Retina (tissue), 1 donor: ENCODE measurements at regions not wholly inside any gene's neighbourhood (a gene's known extent, or its start where the extent isn't known, plus 50 kb on each side); places are given as distances from the start of the nearest gene placed in this dataset.

Experiments
- DNase-seq: peaks from one replicate; pipeline ENCODE4 v3.0.0-alpha.2; 2016

DNA sequence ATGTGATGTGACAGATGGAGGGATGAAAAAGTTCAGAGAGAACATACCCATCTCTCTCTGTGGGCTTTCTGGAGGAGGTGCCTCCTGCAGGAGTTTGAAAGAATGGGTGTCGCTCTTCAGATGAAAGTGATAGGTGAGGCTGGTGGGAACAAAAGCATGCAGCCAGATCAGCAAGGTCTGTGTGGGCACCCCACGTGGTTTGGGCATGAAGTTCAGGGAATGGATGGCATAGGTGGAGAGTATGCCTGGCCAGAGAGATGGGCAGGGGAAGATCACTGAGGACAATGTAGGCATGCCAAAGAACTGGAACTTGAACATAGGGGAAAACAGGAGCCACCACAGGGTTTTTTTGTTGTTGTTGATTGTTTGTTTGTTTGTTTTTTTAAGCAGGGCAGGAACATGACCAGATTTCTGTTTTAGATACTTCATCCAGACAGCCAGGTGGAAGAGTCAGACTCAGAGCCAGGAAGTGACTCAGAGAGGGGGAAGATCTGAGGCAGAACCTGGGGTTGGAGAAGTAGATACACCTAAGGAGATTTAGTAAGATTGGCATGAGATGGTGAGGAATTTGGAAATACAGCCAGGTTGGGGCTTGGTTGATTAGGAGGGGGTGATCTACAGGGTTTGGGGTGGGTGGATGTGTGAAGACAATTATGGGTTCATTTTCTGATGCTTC lies 64.8 kb upstream of the CLSTN2 start:
- DNase-seq, result no peak

- no peak for DNase-seq
Measured at GRCh38 chr3:139868773-139869172, 66.2 kb upstream of the CLSTN2 start.

DNA sequence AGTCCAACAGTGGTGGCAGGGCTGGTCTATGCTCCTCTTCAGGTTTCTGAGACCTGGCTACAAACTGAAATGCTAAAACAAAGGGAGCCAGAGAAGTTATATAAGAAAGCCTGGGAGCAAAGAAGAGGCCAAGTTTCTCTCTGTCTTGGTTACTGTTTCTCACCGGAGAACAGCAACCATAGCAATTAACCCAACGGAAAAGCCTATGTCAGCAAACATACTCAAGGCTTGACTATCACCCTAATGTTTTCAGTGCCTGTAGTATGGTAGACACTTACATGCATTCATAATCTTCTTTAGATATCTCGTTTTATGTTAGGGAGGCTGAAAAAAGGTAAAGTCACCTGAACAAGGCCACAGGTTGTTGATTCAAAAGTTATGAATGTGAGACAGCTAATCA lies 86.3 kb upstream of the CLSTN2 start:
- no peak for DNase-seq

- DNase-seq, result no peak
Measured at GRCh38 chr3:139846729-139847128, 88.3 kb upstream of the CLSTN2 start.

DNA sequence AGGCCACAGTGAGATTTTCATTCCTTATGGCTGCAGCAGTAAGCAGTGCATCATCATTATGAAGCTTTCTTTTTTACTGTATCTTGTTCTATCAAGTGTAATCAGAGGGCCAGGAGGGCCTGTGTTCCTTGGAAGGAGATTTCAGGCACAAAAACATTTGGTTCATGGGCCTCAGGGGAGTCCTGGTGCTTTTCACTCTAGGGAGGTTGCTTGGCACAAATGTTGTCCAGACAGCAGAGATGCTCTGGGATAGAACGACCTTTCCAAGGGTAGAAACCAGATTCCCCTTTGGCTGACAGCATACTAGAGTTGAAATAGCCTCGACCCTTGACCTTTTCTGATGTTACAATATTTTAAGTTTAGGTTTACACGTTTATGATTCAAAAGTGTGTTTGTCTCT lies 95.3 kb upstream of the CLSTN2 start:
- no peak for DNase-seq

DNA sequence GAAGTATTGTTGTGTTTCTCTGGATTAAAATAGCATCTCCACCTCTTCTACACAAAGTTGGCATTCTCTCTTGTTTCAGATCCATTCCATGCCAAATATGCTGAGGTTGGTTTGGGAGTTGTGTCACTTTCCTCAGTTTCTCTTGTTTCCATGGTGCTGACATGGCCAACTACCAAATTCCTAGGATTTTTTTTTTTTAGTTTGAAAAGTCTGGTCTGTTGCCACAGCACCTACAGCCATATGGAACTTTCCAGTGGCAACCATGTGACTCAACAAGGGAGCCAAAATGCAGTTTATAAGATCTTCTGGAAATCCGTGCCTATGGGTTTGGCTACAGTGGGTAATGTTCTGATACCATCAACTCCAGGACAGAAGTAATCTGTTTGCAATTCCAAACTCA lies 96.0 kb upstream of the CLSTN2 start:
- DNase-seq, result no peak

DNA sequence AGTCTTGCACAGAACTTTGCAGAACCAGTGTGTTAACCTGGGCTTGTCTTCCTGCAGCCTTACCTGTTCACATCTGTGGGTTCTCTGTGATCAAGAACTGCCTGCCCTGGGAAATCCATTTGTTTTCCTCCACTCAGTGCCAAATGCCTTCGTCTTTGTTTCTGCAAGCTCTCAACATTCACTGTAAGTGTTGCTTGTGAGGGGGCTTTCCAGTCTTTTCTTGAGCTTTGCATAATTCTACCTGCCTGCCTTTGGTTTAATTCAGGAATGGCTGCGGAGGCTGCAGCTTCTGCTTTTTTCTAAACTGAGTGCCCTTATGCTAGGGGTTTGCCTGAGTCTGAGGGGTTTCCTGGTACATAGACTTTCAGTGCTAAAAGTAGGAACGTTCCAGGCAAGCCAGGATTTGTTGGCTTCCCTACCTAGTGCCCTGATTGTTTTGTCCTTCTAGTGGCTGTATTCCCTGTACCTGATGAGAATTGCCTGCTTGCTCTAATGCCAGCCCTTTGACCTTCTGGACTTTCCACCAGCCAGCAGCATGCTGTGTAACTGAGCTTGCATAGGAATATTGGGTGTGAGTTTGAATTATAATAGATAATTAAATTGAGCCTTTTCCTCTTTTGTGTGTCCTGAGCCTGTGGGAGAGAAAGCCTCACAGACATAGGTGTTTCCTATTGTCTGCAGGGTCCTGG lies 96.6 kb upstream of the CLSTN2 start:
- DNase-seq, result no peak

DNA sequence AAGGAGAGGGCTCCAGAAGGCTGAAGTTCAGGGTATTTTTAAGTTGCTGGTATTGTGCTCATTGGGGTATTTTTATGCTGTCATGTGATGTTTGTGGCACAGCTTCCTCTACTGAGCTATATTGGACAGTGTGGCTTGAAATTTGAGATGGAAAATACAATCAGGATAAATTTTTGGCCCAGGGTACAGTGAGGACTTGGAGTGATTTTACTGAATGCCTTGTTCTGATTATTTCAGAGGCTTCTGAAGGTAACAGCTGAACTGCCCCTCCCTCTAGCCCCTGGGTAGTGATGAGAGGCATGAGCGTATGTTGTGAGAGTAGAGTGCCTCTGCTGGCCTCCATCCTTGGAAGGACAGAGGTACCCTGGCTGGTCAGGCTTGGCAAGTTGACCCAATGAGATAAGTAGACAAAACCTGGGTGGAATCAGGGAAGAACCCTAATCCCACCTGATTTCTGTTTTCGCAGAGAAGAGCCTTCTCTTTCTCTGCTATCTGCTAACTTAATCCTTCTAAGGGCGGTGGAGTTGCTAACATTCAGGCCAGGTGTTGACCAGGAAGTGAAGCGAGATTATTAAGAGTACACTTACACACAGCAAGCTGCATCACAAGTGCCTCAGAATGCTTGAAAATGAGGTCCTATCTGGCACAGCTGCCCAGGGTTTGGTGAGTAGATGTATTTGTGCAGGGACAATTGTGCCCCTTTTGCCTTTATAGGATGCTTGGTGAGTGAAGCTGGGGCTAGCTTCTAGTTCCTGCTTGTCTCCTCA lies 98.1 kb upstream of the CLSTN2 start:
- DNase-seq, result no peak

DNA sequence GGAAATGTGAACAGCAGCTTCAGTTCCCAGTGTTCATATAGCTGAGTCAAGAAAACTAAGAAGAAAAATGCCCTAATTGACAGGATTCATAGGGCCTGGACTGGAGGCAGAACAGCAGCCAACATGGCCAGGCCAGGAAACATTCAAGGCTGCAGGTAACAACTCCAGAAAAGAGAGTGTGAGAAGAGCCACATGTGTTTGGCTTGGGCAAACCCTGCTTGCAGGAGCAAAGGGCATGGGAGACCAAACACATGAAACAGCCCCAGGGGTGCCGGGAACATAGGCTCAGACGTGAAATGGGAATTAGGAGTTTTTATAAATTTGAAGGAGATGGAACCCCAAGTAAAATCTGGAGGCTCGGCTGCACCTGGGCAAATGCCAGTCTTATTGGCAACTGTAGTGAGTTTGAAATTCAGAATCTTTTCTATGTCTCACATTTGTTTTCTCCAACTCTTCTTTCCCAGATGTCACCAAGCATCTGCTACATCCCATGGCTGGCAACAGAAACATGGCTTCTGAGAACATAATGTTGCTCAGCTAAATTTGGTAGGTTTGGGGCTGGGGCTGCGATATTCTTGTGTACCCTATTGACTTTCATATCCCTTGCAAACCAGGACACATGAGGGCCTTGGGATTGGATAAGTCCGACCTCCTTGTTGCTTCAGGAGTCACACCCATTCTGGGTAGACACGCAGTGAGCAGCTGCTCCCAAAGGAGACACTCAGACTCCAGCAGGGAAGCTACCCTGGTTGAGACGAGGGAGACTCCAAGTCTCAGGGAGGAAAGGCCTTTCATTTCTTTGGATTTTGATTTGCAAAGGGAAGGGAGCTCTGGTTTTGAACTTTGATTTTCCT lies 98.9 kb upstream of the CLSTN2 start:
- DNase-seq, result no peak

DNA sequence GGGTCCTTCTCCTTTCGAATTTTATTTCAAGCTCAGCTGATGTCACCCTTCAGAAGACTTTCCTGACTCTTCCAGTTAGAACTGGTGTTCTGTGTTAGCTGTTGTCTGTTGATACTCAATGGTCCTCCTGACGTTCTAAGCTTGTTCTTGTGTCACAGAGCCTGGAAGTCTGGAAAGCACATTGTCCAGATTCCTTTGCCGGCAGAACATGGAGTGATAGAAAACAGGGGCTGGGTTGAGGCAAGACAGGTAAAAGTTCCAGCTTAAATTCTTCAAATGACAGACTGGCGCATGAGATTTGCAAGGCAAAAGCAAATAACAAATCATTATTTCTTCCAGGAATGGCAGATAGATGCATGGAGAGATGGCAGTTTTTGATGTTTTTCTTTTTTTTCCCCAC lies 102.0 kb upstream of the CLSTN2 start:
- no peak for DNase-seq

DNA sequence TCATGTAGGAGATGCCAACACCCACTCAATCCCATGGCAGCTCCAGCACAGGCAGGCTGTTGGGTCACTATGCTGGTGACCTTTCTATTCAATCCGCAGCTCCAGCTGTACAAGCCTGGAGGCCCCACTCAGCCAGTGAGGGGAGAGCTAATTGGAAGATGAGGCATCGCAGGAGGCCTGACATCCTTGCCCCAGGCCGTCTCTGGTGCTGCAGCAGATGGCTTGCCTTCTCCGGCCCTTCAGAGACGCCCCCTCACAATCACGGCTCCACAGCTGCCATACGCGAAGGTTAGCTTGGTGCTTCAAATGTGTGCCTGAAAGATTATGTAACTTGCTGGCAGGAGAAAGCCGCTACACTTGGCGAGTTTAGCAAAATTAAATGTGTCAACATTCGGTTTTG lies 104.2 kb upstream of the CLSTN2 start:
- DNase-seq, result peak; percentile 85

GRCh38 chr3:139827833-139828232 lies 107.2 kb upstream of the CLSTN2 start:
- no peak for DNase-seq

DNA sequence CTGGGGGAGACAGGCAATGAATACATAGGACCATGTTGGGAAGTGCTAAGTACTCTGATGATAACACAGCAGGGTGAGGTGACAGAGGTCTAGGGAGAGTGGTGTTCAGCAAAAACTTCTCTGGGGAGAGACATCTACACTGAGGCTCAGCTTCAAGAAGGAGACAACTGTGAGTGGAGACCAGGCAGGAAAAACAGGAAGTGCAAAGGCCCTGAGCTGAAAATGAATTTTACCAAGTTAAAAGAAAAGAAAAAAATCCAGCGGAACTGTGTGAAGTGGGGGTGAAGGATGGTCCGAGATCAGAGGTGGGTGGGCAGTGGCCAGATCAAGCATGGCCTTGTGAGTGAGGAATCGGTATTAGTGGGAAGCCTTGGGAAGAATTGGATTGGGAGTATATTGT lies 110.1 kb upstream of the CLSTN2 start:
- no peak for DNase-seq

- peak; percentile 49 for DNase-seq
Measured at GRCh38 chr3:139814646-139815045, 120.3 kb upstream of the CLSTN2 start.

DNA sequence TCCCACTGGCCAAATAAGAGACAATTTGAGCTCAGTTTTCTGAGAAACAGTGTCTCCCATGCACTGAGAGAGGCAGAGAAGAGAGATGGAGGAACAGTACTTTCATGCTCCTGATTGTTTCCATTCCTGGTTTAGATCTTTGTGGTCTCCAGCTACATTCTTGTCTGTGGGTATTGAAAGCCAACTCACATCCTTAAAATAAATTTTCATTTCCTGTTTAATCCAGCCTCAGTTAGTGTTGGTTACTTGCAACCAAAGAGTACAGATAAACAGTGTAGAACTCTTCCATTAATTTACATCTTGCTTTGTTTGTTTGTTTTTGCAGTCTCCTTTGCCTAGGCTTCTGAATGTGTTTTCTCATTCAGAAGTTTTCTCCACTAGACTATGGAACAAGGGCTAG lies 123.7 kb upstream of the CLSTN2 start:
- no peak for DNase-seq

DNA sequence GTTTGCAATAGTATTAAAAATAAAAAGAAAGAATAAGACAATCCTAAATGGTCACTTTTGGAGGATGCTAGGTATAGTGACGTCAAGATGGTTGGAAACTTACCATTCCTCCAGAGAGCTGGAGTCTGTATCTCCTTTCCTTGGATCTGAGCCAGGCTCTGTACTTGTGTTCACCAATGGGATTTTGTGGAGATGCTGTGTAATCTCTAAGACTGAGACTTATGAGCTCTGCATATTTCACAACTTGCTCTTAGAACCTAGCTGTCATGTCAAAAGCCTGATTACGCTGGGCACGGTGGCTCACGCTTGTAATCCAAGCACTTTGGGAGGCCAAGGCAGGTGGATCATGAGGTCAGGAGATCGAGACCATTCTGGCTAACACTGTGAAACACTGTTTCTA lies 126.8 kb upstream of the CLSTN2 start:
- no peak for DNase-seq

- DNase-seq, result no peak
Measured at GRCh38 chr3:139803294-139803693, 125.5 kb upstream of the NMNAT3 start.

DNA sequence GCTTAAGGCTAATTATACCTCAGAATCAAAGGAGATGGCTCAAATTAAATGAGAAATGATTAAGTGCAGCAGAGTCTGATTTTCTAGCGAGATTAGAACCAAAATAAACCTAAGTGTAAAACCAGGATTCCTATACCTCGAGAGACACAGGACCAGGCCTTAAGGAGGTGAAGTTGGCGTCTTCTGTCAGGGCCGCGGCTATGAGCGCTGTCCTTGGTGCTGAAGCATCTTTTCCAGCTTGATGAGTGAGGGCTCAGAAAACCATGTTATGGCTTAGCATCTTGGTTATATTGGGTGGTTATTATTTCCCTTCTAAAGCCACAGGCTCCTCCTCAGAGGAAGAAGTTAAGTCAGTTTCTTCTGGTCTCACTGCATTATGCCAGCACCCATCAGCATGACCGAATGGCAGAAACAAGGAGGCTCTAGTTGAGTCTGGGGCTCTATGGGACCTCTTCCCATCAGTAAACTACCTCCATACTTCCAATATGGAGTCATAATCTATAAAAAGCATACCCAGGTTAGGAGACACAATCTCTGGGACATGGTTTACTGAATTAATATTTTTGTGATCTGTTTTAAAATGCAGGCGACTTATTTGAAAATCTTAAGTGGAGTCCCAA lies 120.1 kb upstream of the NMNAT3 start:
- peak; percentile 37 for DNase-seq

GRCh38 chr3:139794469-139795265 lies 116.9 kb upstream of the NMNAT3 start:
- DNase-seq, result no peak

GRCh38 chr3:139793408-139793807 lies 115.6 kb upstream of the NMNAT3 start:
- no peak for DNase-seq

GRCh38 chr3:139780593-139780992 lies 102.8 kb upstream of the NMNAT3 start:
- DNase-seq, result no peak
